Endothelial cell of umbilical vein (primary cell): ENCODE measurements at regions not wholly inside any gene's neighbourhood (a gene's known extent, or its start where the extent isn't known, plus 50 kb on each side); places are given as distances from the start of the nearest gene placed in this dataset.

ENCODE experiments used
- BruUV-seq: library from RNA; stranded (reverse); fragments of 400-500 nt; replicated peaks from 2 replicates; lab custom pipeline; 2021; lab: Mats Ljungman, UMichigan
- CTCF ChIA-PET: fragments of 300-600, 350-600 bp; sonication (Branson Sonifier 250); formaldehyde crosslinking; loops from one replicate; lab custom pipeline; 2021; ENCODE audit warnings: antibody characterized with exemption, inconsistent platforms; lab: Charles Lee
- POLR2A ChIA-PET: fragments of 300-600, 350-600 bp; sonication (Branson Sonifier 250); formaldehyde crosslinking; loops from one replicate; lab custom pipeline; 2021; ENCODE audit warnings: antibody characterized with exemption, inconsistent platforms; lab: Charles Lee
- DNase-seq: peaks from one replicate; pipeline ENCODE4 v3.0.0-alpha.2; 2011; ENCODE audit warnings: low read depth, low spot score
- FAIRE-seq: peaks from 2 replicates; lab custom pipeline; 2011; peaks lifted over from hg19 to GRCh38; lab: Jason Lieb, UNC
- H2AFZ ChIP-seq: 2 replicates; pipeline ENCODE4 v1.6.0; 2012; ENCODE audit warnings: low read depth, low read length, control low read depth, inconsistent platforms
- H3K27ac ChIP-seq: 2 replicates; pipeline ENCODE4 v1.5.1; 2011; ENCODE audit warnings: low read depth, mild to moderate bottlenecking, control low read depth, low read length, moderate library complexity; ENCODE audit not compliant: insufficient read depth
- H3K27me3 ChIP-seq, 2 experiments: 2 replicates each; pipeline versions ENCODE4 v1.6.0 to v1.6.1; 2011; ENCODE audit warnings: low read length in 2 of 2, mixed read lengths in 1 of 2; ENCODE audit not compliant: control insufficient read depth in 2 of 2, insufficient read depth in 2 of 2
- H3K36me3 ChIP-seq, 2 experiments: 2 replicates in 1 of 2; 3 replicates in 1 of 2; pipeline ENCODE4 v1.5.1; 2011; ENCODE audit warnings: low read length in 2 of 2, mild to moderate bottlenecking in 1 of 2, moderate library complexity in 1 of 2; ENCODE audit not compliant: control insufficient read depth in 2 of 2, insufficient read depth in 2 of 2; ENCODE audit errors: extremely low read depth in 1 of 2
- H3K4me1 ChIP-seq: 3 replicates; pipeline ENCODE4 v1.5.1; 2011; ENCODE audit warnings: mild to moderate bottlenecking, low read length; ENCODE audit not compliant: control insufficient read depth, insufficient read depth; ENCODE audit errors: extremely low read depth
- H3K4me2 ChIP-seq: 2 replicates; pipeline ENCODE4 v1.6.1; 2011; ENCODE audit warnings: low read length, control low read depth, mixed read lengths; ENCODE audit not compliant: insufficient read depth
- H3K4me3 ChIP-seq, 3 experiments: fragments of 200-600 bp in 1 of 3; sonication (generic), shearing (Covaris generic) in 1 of 3; replicated peaks in 1 of 3; 2 replicates each; pipeline ENCODE4 v1.5.1; 2011 to 2016; ENCODE audit warnings: control low read depth in 3 of 3, low read length in 3 of 3, mild to moderate bottlenecking in 2 of 3, inconsistent platforms in 1 of 3, low read depth in 1 of 3, moderate library complexity in 1 of 3; ENCODE audit not compliant: insufficient read depth in 1 of 3
- H3K79me2 ChIP-seq: 2 replicates; pipeline ENCODE4 v1.6.0; 2012; ENCODE audit warnings: low read length, inconsistent platforms; ENCODE audit not compliant: control insufficient read depth, insufficient read depth
- H3K9ac ChIP-seq: replicated peaks from 2 replicates; pipeline ENCODE3; 2011; ENCODE audit warnings: low read length, control low read depth; ENCODE audit not compliant: insufficient read depth; ENCODE audit errors: extremely low read depth
- H3K9me1 ChIP-seq: replicated peaks from 3 replicates; pipeline ENCODE4 v1.6.0; 2011; ENCODE audit warnings: mild to moderate bottlenecking, low read length; ENCODE audit not compliant: control insufficient read depth, insufficient read depth; ENCODE audit errors: extremely low read depth
- H3K9me3 ChIP-seq: replicated peaks from 2 replicates; pipeline ENCODE4 v1.5.1; 2012; ENCODE audit warnings: low read length, inconsistent platforms; ENCODE audit not compliant: control insufficient read depth, insufficient read depth
- H4K20me1 ChIP-seq: replicated peaks from 2 replicates; pipeline ENCODE3; 2011; ENCODE audit warnings: mild to moderate bottlenecking, low read length; ENCODE audit not compliant: control insufficient read depth, insufficient read depth; ENCODE audit errors: extremely low read depth
- CTCF ChIP-seq, 2 donors: IDR thresholded peaks; 1 replicate in 1 of 2; 2 replicates in 1 of 2; pipeline ENCODE4 v1.5.1; 2011; ENCODE audit warnings: low read length in 2 of 2, mild to moderate bottlenecking in 2 of 2, moderate library complexity in 2 of 2, control low read depth in 1 of 2, inconsistent platforms in 1 of 2, low read depth in 1 of 2; ENCODE audit not compliant: insufficient read depth in 1 of 2; ENCODE audit errors: extremely low read depth in 1 of 2
- EZH2 ChIP-seq: IDR thresholded peaks from 2 replicates; pipeline ENCODE4 v1.6.1; 2012; ENCODE audit warnings: borderline replicate concordance, low read depth, mild to moderate bottlenecking, moderate library complexity, low read length, inconsistent platforms; ENCODE audit not compliant: severe bottlenecking
- FOS ChIP-seq: IDR thresholded peaks from 2 replicates; pipeline ENCODE4 v1.6.1; 2011; ENCODE audit warnings: mild to moderate bottlenecking, low read length, moderate library complexity, borderline replicate concordance; ENCODE audit not compliant: insufficient read depth
- GATA2 ChIP-seq: IDR thresholded peaks from 2 replicates; pipeline ENCODE4 v1.7.0; 2011; ENCODE audit warnings: low read depth, mild to moderate bottlenecking, moderate library complexity, mixed read lengths, low read length; ENCODE audit not compliant: insufficient read length, insufficient read depth
- JUN ChIP-seq: IDR thresholded peaks from 2 replicates; pipeline ENCODE4 v1.6.1; 2011; ENCODE audit warnings: borderline replicate concordance, low read depth; ENCODE audit not compliant: insufficient read length, insufficient read depth
- MAX ChIP-seq: IDR thresholded peaks from 2 replicates; pipeline ENCODE4 v1.6.1; 2011; ENCODE audit not compliant: insufficient read depth, insufficient read length
- MYC ChIP-seq: IDR thresholded peaks from one replicate; pipeline ENCODE4 v1.6.1; 2011; ENCODE audit warnings: mild to moderate bottlenecking, low read depth, low read length
- POLR2A ChIP-seq: IDR thresholded peaks from 2 replicates; pipeline ENCODE4 v1.6.1; 2012; ENCODE audit warnings: low read depth, mild to moderate bottlenecking, control low read depth, low read length
- POLR2AphosphoS5 ChIP-seq: IDR thresholded peaks from 2 replicates; pipeline ENCODE4 v1.6.1; 2012; ENCODE audit warnings: low read depth, mild to moderate bottlenecking, control low read depth, low read length, moderate library complexity; ENCODE audit not compliant: insufficient read depth
- dilution Hi-C: fragments of 300-500 bp; cut with MboI; formaldehyde crosslinking; loops from one replicate; pipeline ENCODE4 v1.15.0; 2019; ENCODE audit warnings: low sequenced_read_pairs; ENCODE audit not compliant: extremely low pct_ligation_motif_present
- intact Hi-C: fragments of 100-400 bp; cut with micrococcal nuclease; formaldehyde crosslinking; loops from one replicate; pipeline ENCODE4 v1.10.0; 2022

DNA sequence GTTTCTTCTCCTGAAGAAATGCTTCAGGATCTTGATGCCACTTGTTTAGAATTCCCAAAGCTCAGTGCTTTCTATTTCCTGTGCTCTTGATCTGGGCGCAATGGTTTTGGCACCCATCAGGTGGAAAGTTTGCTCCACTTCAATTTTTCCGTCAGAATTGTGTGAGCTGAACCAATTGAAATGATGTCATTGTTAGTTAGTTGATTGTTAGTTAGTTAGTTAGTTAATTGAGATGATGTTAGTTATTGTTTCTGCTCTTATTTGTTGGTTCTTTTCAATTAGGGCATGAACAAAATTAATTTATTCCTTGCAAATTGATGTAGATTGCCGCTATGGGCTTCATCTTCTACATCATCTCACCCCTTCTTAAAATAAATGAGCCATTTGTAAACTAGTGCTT is 252.6 kb downstream of the BAMBI start:
- Histone ChIP-seq H3K79me2 (no peaks in the 10 kb centered on the region), H3K27ac (no peak overlapping the region), H3K4me2 (no peak overlapping the region), H2AFZ (no peak overlapping the region), H3K4me3 (no peak overlapping the region), H3K9ac (no peak overlapping the region), H4K20me1 (no peaks in the 10 kb centered on the region), H3K9me1 (no peaks in the 10 kb centered on the region), H3K27me3 (peaks cover under 1 to 6% of the 10 kb centered on the region in 2 experiments), H3K4me1 (no peaks in the 10 kb centered on the region), H3K9me3 (no peaks in the 10 kb centered on the region), H3K36me3 (no peaks in the 10 kb centered on the region)
- POLR2A ChIA-PET: no interaction called here
- no peak for DNase-seq
- CTCF ChIA-PET: interaction anchor here (0.6 kb wide), 1 partner anchor 19 kb away, joined by 3 read pairs; no protein-coding TSS in a partner anchor
- dilution Hi-C loops (no loop called here), intact Hi-C loops (no loop called here)
- no TSS peak for BruUV-seq
- TF ChIP-seq FOS (no peak), MAX (no peak), JUN (no peak), CTCF (IDR thresholded peaks at IDR 0.05; ENCODE audit: extremely low read depth in 1 of 2, insufficient read depth in 1 of 2, low read depth in 1 of 2, low read length in 2 of 2) (no peak), GATA2 (no peak), POLR2AphosphoS5 (no peak), MYC (no peak), EZH2 (no peak), POLR2A (no peak)
- no peak for FAIRE-seq
